ENCODE measurements at regions not wholly inside any gene's neighbourhood (a gene's known extent, or its start where the extent isn't known, plus 50 kb on each side); places are given as distances from the start of the nearest gene placed in this dataset.
"Not testable (repeated sequence)": the region's sequence is repeated elsewhere in the genome, so short reads cannot be mapped to it uniquely, and the experiment has no call there.

GRCh38 chrX:4668802-4669536 lies 955.5 kb upstream of the PRKX start:
- no peak for DNase-seq

- no peak for DNase-seq
These were observed 949.6 kb upstream of the PRKX start for GRCh38 chrX:4663085-4663484.

GRCh38 chrX:4661771-4662170 lies 948.3 kb upstream of the PRKX start:
- DNase-seq, result no peak

- no peak for DNase-seq
These were observed 943.0 kb upstream of the PRKX start for GRCh38 chrX:4656419-4656818.

GRCh38 chrX:4655743-4656142 lies 942.3 kb upstream of the PRKX start:
- DNase-seq, result no peak

GRCh38 chrX:4642114-4642513 lies 928.7 kb upstream of the PRKX start:
- no peak for DNase-seq

GRCh38 chrX:4638036-4638435 lies 924.6 kb upstream of the PRKX start:
- DNase-seq, result no peak

- no peak for DNase-seq
These were observed 914.0 kb upstream of the PRKX start for GRCh38 chrX:4627414-4627813.

GRCh38 chrX:4622486-4623167 lies 909.2 kb upstream of the PRKX start:
- no peak for DNase-seq

- DNase-seq, result not testable (repeated sequence)
These were observed 900.2 kb upstream of the PRKX start for GRCh38 chrX:4613651-4614050.

GRCh38 chrX:4588893-4589292 lies 875.4 kb upstream of the PRKX start:
- no peak for DNase-seq

- peak; percentile 33 for DNase-seq
These were observed 875.0 kb upstream of the PRKX start for GRCh38 chrX:4588466-4588865.

GRCh38 chrX:4588056-4588455 lies 874.6 kb upstream of the PRKX start:
- peak; percentile 17 for DNase-seq

- DNase-seq, result no peak
These were observed 866.5 kb upstream of the PRKX start for GRCh38 chrX:4579999-4580398.

- DNase-seq, result no peak
These were observed 866.0 kb upstream of the PRKX start for GRCh38 chrX:4579480-4579879.

- no peak for DNase-seq
These were observed 859.2 kb upstream of the PRKX start for GRCh38 chrX:4572691-4573090.

GRCh38 chrX:4570151-4570550 lies 856.7 kb upstream of the PRKX start:
- DNase-seq, result no peak

- DNase-seq, result no peak
These were observed 846.7 kb upstream of the PRKX start for GRCh38 chrX:4560192-4560591.

GRCh38 chrX:4550018-4550417 lies 836.6 kb upstream of the PRKX start:
- DNase-seq, result no peak

GRCh38 chrX:4547213-4547836 lies 833.9 kb upstream of the PRKX start:
- peak; percentile 35 for DNase-seq

GRCh38 chrX:4546178-4546577 lies 832.7 kb upstream of the PRKX start:
- not testable (repeated sequence) for DNase-seq

- no peak for DNase-seq
These were observed 814.8 kb upstream of the PRKX start for GRCh38 chrX:4528247-4528646.

- peak; percentile 2 for DNase-seq
These were observed 772.5 kb upstream of the PRKX start for GRCh38 chrX:4485912-4486311.

GRCh38 chrX:4484266-4484665 lies 770.8 kb upstream of the PRKX start:
- DNase-seq, result no peak
